Nephron (organoid): ENCODE measurements at regions not wholly inside any gene's neighbourhood (a gene's known extent, or its start where the extent isn't known, plus 50 kb on each side); places are given as distances from the start of the nearest gene placed in this dataset.

Experiments used
- H3K27ac Mint-ChIP-seq, 3 experiments: 2 replicates each; pipeline ENCODE4 v1.8.0; 2020; ENCODE audit warnings: mixed read lengths in 3 of 3, mild to moderate bottlenecking in 2 of 3, moderate library complexity in 1 of 3
- H3K27me3 Mint-ChIP-seq: 2 replicates; pipeline ENCODE4 v1.8.0; 2021; ENCODE audit warnings: low read depth, mild to moderate bottlenecking, moderate library complexity, mixed read lengths
- H3K36me3 Mint-ChIP-seq: 2 replicates; pipeline ENCODE4 v1.8.0; 2020; ENCODE audit warnings: low read depth, mixed read lengths
- H3K4me1 Mint-ChIP-seq: 2 replicates; pipeline ENCODE4 v1.8.0; 2020; ENCODE audit warnings: mixed read lengths
- H3K4me3 Mint-ChIP-seq, 3 experiments: 2 replicates each; pipeline ENCODE4 v1.8.0; 2020; ENCODE audit warnings: mild to moderate bottlenecking in 3 of 3, mixed read lengths in 3 of 3, moderate library complexity in 2 of 3
- H3K9me3 Mint-ChIP-seq: 2 replicates; pipeline ENCODE4 v1.8.0; 2020; ENCODE audit warnings: mixed read lengths
- TF ChIP-seq, protein P1 (sequence below), 3 experiments: fragments of 200-600 bp; sonication (generic); IDR thresholded peaks; one replicate each; pipeline ENCODE4 v1.5.0; 2021; ENCODE audit warnings: antibody characterized with exemption in 3 of 3; ENCODE audit not compliant: unreplicated experiment in 3 of 3

DNA sequence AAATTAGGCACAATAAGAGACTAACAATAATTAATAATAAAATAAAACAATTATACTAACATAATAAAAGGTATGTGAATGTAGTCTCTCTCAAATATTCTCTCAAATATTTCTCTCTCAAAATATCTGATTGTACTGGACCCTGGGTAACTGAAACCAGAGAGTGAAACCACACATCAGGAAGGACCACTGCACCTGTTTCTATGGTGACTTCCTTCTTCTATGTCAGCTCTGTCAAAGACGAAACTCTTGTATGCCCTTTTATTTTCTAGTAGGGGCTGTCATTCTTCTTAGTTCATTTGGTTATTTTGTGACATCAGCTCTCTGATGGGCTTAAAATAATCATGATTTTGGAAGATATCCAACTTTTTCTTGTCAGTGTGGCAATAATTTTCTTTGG is 428.0 kb upstream of the TPK1 start:
- no peak overlapping the region for H3K27ac Mint-ChIP-seq
- peaks cover 5% of the 10 kb centered on the region for H3K27me3 Mint-ChIP-seq
- TF ChIP-seq, protein P1, sequence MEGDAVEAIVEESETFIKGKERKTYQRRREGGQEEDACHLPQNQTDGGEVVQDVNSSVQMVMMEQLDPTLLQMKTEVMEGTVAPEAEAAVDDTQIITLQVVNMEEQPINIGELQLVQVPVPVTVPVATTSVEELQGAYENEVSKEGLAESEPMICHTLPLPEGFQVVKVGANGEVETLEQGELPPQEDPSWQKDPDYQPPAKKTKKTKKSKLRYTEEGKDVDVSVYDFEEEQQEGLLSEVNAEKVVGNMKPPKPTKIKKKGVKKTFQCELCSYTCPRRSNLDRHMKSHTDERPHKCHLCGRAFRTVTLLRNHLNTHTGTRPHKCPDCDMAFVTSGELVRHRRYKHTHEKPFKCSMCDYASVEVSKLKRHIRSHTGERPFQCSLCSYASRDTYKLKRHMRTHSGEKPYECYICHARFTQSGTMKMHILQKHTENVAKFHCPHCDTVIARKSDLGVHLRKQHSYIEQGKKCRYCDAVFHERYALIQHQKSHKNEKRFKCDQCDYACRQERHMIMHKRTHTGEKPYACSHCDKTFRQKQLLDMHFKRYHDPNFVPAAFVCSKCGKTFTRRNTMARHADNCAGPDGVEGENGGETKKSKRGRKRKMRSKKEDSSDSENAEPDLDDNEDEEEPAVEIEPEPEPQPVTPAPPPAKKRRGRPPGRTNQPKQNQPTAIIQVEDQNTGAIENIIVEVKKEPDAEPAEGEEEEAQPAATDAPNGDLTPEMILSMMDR (IDR thresholded peaks at IDR 0.05; ENCODE audit: unreplicated experiment in 3 of 3) = no peak

DNA sequence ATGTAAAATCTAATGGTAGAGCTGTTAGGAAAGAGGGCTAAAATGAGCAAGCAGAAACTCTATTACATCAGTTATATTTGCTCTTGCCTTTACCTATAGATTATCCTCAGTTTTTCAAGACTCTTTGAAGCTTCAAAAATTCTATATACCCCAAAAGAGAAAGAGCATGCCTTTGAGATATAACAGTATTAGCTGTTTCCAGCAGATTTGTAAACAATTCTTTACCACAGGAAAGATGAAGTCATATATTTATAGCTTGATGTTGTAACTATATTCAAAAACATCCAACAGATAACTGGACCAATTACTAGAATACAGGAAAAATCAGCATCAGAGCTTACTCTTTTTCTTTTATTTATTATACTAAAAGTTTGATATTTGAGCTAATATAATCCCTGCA is 416.2 kb upstream of the TPK1 start:
- Mint-ChIP-seq H3K4me1 (peaks cover 11% of the 10 kb centered on the region), H3K4me3 (no peak overlapping the region), H3K9me3 (peaks cover 14% of the 10 kb centered on the region), H3K36me3 (no peaks in the 10 kb centered on the region), H3K27ac (no peak overlapping the region), H3K27me3 (no peaks in the 10 kb centered on the region)
- TF ChIP-seq, protein P1 (IDR thresholded peaks at IDR 0.05; ENCODE audit: unreplicated experiment in 3 of 3) = no peak

More for the DNA sequence above, 428.0 kb upstream of the TPK1 start:
- Mint-ChIP-seq H3K4me3 (no peak overlapping the region), H3K9me3 (no peaks in the 10 kb centered on the region), H3K36me3 (no peaks in the 10 kb centered on the region), H3K4me1 (no peaks in the 10 kb centered on the region)

DNA sequence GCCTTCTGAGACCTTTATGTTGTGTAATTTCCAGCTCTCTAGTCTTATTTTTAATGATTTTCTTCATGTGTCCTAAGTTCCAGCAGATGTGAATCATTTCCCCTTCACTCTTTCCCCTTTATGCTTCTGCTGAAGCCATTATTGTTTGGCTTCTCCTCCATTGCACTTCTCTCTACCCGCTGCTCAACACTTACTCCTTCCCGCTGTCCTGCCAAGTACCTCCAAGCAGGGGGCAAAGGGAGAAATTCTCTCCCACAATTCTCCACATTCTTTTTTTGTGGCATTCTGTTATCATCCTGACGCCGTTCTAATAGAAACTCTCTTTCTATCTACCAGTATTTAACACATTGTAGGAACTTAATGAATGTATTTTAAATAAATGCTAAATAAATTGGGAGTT is 388.9 kb upstream of the TPK1 start:
- Mint-ChIP-seq H3K9me3 (no peaks in the 10 kb centered on the region), H3K27ac (no peak overlapping the region), H3K27me3 (no peaks in the 10 kb centered on the region), H3K36me3 (no peaks in the 10 kb centered on the region), H3K4me1 (no peaks in the 10 kb centered on the region), H3K4me3 (no peak overlapping the region)
- TF ChIP-seq, protein P1 (IDR thresholded peaks at IDR 0.05; ENCODE audit: unreplicated experiment in 3 of 3) = no peak

DNA sequence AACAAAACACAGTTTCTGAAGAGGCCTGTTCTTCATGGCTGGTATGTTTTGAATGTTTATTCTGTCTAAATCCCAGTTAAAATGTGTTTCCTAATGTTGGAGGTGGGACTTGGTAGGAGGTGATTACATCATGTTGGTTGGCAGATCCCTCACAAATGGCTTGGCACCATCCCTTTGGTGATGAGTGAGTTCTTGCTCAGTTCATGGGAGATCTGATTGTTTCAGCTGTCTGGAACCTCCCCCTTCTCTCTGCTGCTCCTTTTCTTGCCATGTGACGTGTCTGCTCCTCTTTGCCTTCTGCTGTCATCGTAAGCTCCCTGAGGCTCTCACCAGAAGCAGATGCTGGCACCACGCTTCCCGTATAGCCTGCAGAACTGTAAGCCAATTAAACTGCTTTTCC is 383.6 kb upstream of the TPK1 start:
- Mint-ChIP-seq H3K4me3 (no peak overlapping the region), H3K36me3 (no peaks in the 10 kb centered on the region), H3K9me3 (peaks cover 3% of the 10 kb centered on the region), H3K27me3 (no peaks in the 10 kb centered on the region), H3K4me1 (no peaks in the 10 kb centered on the region), H3K27ac (no peak overlapping the region)
- TF ChIP-seq, protein P1 (IDR thresholded peaks at IDR 0.05; ENCODE audit: unreplicated experiment in 3 of 3) = no peak

DNA sequence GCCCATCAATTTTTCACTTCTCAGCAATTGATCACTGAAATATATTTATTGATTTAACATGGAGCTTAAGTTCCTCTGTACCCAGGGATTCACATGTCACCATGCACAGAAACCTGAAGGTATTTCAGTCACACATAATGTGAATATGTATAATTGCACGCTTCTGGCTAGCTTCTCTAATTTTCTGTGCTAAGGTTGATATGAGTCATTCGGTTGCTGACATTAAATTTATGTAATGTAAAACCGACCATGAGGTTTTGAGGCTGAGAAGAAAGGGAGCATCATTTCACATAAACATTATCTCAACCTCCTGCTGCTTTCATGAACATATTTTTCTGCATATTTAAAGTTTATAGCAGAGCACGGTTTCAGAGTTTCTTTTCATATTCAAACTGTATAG is 381.0 kb upstream of the TPK1 start:
- H3K27me3 Mint-ChIP-seq = no peaks in the 10 kb centered on the region
- no peaks in the 10 kb centered on the region for H3K4me1 Mint-ChIP-seq
- no peaks in the 10 kb centered on the region for H3K36me3 Mint-ChIP-seq
- TF ChIP-seq, protein P1 (IDR thresholded peaks at IDR 0.05; ENCODE audit: unreplicated experiment in 3 of 3) = no peak
- H3K9me3 Mint-ChIP-seq = peaks cover 8% of the 10 kb centered on the region
- H3K4me3 Mint-ChIP-seq = no peak overlapping the region
- no peak overlapping the region for H3K27ac Mint-ChIP-seq

DNA sequence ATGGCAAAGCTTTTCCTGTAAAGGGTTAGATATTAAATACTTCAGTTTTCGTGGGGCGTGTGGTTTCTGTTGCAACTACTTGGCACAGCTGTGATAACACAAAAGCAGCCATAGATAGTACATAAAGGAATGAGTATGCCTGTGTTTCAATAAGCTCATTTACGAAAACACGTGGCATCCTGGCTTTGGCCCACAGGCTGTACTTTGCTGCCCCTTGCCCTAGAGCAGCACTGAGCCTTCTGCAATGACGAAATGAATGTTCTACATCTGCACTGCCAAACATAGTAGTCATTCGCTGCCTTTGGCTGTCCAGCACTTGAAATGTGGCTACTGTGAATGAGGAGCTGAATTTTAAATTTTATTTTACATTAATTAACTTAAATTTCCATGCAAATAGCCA is 376.2 kb upstream of the TPK1 start:
- TF ChIP-seq, protein P1 (IDR thresholded peaks at IDR 0.05; ENCODE audit: unreplicated experiment in 3 of 3) = no peak
- Mint-ChIP-seq H3K27ac (no peak overlapping the region), H3K4me1 (no peaks in the 10 kb centered on the region), H3K36me3 (no peaks in the 10 kb centered on the region), H3K9me3 (peaks cover 11% of the 10 kb centered on the region), H3K4me3 (no peak overlapping the region), H3K27me3 (peaks cover 3% of the 10 kb centered on the region)
